HEK293 (cell line): ENCODE measurements at regions not wholly inside any gene's neighbourhood (a gene's known extent, or its start where the extent isn't known, plus 50 kb on each side); places are given as distances from the start of the nearest gene placed in this dataset.
A peak's percentile ranks its signal among the peaks of the same experiment; 100 is the strongest.

Source experiments
- CTCF ChIA-PET: fragments of 350-600 bp; formaldehyde crosslinking; extraction: SDS; loops from one replicate; lab custom pipeline; 2021; ENCODE audit warnings: antibody characterized with exemption; lab: Yijun Ruan, JAX
- POLR2A ChIA-PET: fragments of 300-600 bp; formaldehyde crosslinking; extraction: SDS; loops from one replicate; lab custom pipeline; 2020; ENCODE audit warnings: antibody characterized with exemption, inconsistent platforms; lab: Yijun Ruan, JAX
- H3K27ac ChIP-seq: fragments of 200-500 bp; sonication (Bioruptor generic); 2 replicates; pipeline ENCODE4 v1.5.1; 2014; ENCODE audit warnings: low read depth, low read length, control low read depth, inconsistent platforms; ENCODE audit errors: extremely low read depth
- H3K36me3 ChIP-seq, 2 experiments: fragments of 200-500 bp in 1 of 2; sonication (Bioruptor generic) in 1 of 2; 1 replicate in 1 of 2; 2 replicates in 1 of 2; pipeline ENCODE4 v1.5.1; 2014 to 2017; ENCODE audit warnings: inconsistent platforms in 2 of 2, low read length in 2 of 2; ENCODE audit not compliant: control insufficient read depth in 2 of 2, insufficient read depth in 1 of 2
- H3K4me1 ChIP-seq: fragments of 200-500 bp; sonication (Bioruptor generic); 2 replicates; pipeline ENCODE4 v1.5.1; 2014; ENCODE audit warnings: mild to moderate bottlenecking, low read length, inconsistent platforms; ENCODE audit not compliant: control insufficient read depth, insufficient read depth
- H3K4me3 ChIP-seq: 2 replicates; pipeline ENCODE4 v1.5.1; 2011; ENCODE audit warnings: low read depth, mild to moderate bottlenecking, control low read depth, low read length, moderate library complexity
- H3K9me3 ChIP-seq: fragments of 200-500 bp; sonication (Bioruptor generic); 2 replicates; pipeline ENCODE4 v1.5.1; 2014; ENCODE audit warnings: low read depth, low read length, inconsistent platforms; ENCODE audit not compliant: control insufficient read depth, insufficient read depth
- EGR2 ChIP-seq: fragments of 450-650 bp; formaldehyde crosslinking; IDR thresholded peaks from 2 replicates; pipeline ENCODE4 v1.5.1; 2016; ENCODE audit warnings: low read depth, missing biosample characterization, missing genetic modification characterization
- IKZF3 ChIP-seq: fragments of 450-650 bp; IDR thresholded peaks from 2 replicates; pipeline ENCODE4 v1.5.0; 2018; ENCODE audit warnings: missing biosample characterization, mild to moderate bottlenecking, missing genetic modification characterization, moderate library complexity
- KLF10 ChIP-seq: fragments of 450-650 bp; IDR thresholded peaks from 2 replicates; pipeline ENCODE4 v1.5.1; 2018; ENCODE audit warnings: missing biosample characterization, mild to moderate bottlenecking, missing genetic modification characterization
- KLF8 ChIP-seq: fragments of 450-650 bp; formaldehyde crosslinking; IDR thresholded peaks from 2 replicates; pipeline ENCODE4 v1.5.1; 2016; ENCODE audit warnings: missing biosample characterization, missing genetic modification characterization
- KLF9 ChIP-seq: fragments of 450-650 bp; formaldehyde crosslinking; IDR thresholded peaks from 2 replicates; pipeline ENCODE4 v1.5.1; 2016; ENCODE audit warnings: missing biosample characterization, missing genetic modification characterization, low read depth
- PRDM1 ChIP-seq: fragments of 450-650 bp; formaldehyde crosslinking; IDR thresholded peaks from 2 replicates; pipeline ENCODE4; 2016; ENCODE audit warnings: missing biosample characterization, missing genetic modification characterization
- SETDB1 ChIP-seq: IDR thresholded peaks from one replicate; pipeline ENCODE4 v1.6.1; 2017; ENCODE audit warnings: mild to moderate bottlenecking, low read length, moderate library complexity, mixed read lengths; ENCODE audit not compliant: insufficient read length
- SP3 ChIP-seq: fragments of 450-650 bp; formaldehyde crosslinking; IDR thresholded peaks from 2 replicates; pipeline ENCODE4 v1.5.1; 2016; ENCODE audit warnings: missing biosample characterization, missing genetic modification characterization
- SP7 ChIP-seq: fragments of 450-650 bp; formaldehyde crosslinking; IDR thresholded peaks from 2 replicates; pipeline ENCODE4 v1.5.1; 2016; ENCODE audit warnings: missing biosample characterization, missing genetic modification characterization
- ZBTB7A ChIP-seq: fragments of 450-650 bp; formaldehyde crosslinking; IDR thresholded peaks from 2 replicates; pipeline ENCODE4 v1.5.1; 2016; ENCODE audit warnings: low read depth, missing biosample characterization, missing genetic modification characterization
- ZEB2 ChIP-seq: fragments of 450-650 bp; formaldehyde crosslinking; IDR thresholded peaks from 2 replicates; pipeline ENCODE4 v1.5.1; 2016; ENCODE audit warnings: missing biosample characterization, missing genetic modification characterization
- ZFP3 ChIP-seq: fragments of 450-650 bp; formaldehyde crosslinking; IDR thresholded peaks from 2 replicates; pipeline ENCODE4 v1.5.1; 2016; ENCODE audit warnings: low read depth, missing biosample characterization, missing genetic modification characterization
- ZNF184 ChIP-seq: fragments of 450-650 bp; IDR thresholded peaks from 2 replicates; pipeline ENCODE4 v1.5.1; 2018; ENCODE audit warnings: missing biosample characterization, mild to moderate bottlenecking, missing genetic modification characterization
- ZNF2 ChIP-seq: fragments of 450-650 bp; formaldehyde crosslinking; IDR thresholded peaks from 2 replicates; pipeline ENCODE4 v1.5.1; 2016; ENCODE audit warnings: missing biosample characterization, missing genetic modification characterization
- ZNF214 ChIP-seq: fragments of 450-650 bp; formaldehyde crosslinking; IDR thresholded peaks from 2 replicates; pipeline ENCODE4 v1.5.1; 2017; ENCODE audit warnings: missing biosample characterization, mild to moderate bottlenecking, missing genetic modification characterization, borderline replicate concordance
- ZNF324 ChIP-seq: fragments of 450-650 bp; formaldehyde crosslinking; IDR thresholded peaks from 2 replicates; pipeline ENCODE4 v1.5.1; 2016; ENCODE audit warnings: missing biosample characterization, missing genetic modification characterization
- ZNF335 ChIP-seq: fragments of 450-650 bp; formaldehyde crosslinking; conservative IDR thresholded peaks from 2 replicates; pipeline ENCODE4 v1.5.1; 2016; ENCODE audit warnings: missing biosample characterization, missing genetic modification characterization
- ZNF366 ChIP-seq: fragments of 450-650 bp; formaldehyde crosslinking; conservative IDR thresholded peaks from 2 replicates; pipeline ENCODE4 v1.5.1; 2016; ENCODE audit warnings: missing biosample characterization, missing genetic modification characterization
- ZNF394 ChIP-seq: fragments of 450-650 bp; formaldehyde crosslinking; IDR thresholded peaks from 2 replicates; pipeline ENCODE4 v1.5.1; 2016; ENCODE audit warnings: missing biosample characterization, missing genetic modification characterization, mild to moderate bottlenecking, moderate library complexity, borderline replicate concordance
- ZNF473 ChIP-seq: fragments of 450-650 bp; formaldehyde crosslinking; IDR thresholded peaks from 2 replicates; pipeline ENCODE4 v1.5.1; 2017; ENCODE audit warnings: missing biosample characterization, missing genetic modification characterization
- ZNF510 ChIP-seq: fragments of 450-650 bp; formaldehyde crosslinking; IDR thresholded peaks from 2 replicates; pipeline ENCODE4 v1.5.1; 2018; ENCODE audit warnings: mild to moderate bottlenecking, missing genetic modification characterization, missing biosample characterization; ENCODE audit not compliant: insufficient replicate concordance
- ZNF521 ChIP-seq: fragments of 450-650 bp; formaldehyde crosslinking; IDR thresholded peaks from 2 replicates; pipeline ENCODE4 v1.5.1; 2017; ENCODE audit warnings: missing biosample characterization, mild to moderate bottlenecking, missing genetic modification characterization
- ZNF530 ChIP-seq: fragments of 450-650 bp; formaldehyde crosslinking; IDR thresholded peaks from 2 replicates; pipeline ENCODE4 v1.5.1; 2016; ENCODE audit warnings: low read depth, missing biosample characterization, missing genetic modification characterization
- ZNF549 ChIP-seq: fragments of 450-650 bp; IDR thresholded peaks from 2 replicates; pipeline ENCODE4 v1.5.1; 2018; ENCODE audit warnings: missing biosample characterization, missing genetic modification characterization, mild to moderate bottlenecking, inconsistent platforms, moderate library complexity
- ZNF561 ChIP-seq: fragments of 450-650 bp; IDR thresholded peaks from 2 replicates; pipeline ENCODE4 v1.5.1; 2018; ENCODE audit warnings: missing biosample characterization, missing genetic modification characterization, borderline replicate concordance
- ZNF629 ChIP-seq: fragments of 450-650 bp; formaldehyde crosslinking; IDR thresholded peaks from 2 replicates; pipeline ENCODE4 v1.5.1; 2017; ENCODE audit warnings: missing biosample characterization, missing genetic modification characterization
- ZNF660 ChIP-seq: fragments of 450-650 bp; IDR thresholded peaks from 2 replicates; pipeline ENCODE4 v1.5.1; 2018; ENCODE audit warnings: missing biosample characterization, mild to moderate bottlenecking, missing genetic modification characterization
- ZNF701 ChIP-seq: fragments of 450-650 bp; formaldehyde crosslinking; IDR thresholded peaks from 2 replicates; pipeline ENCODE4 v1.5.1; 2016; ENCODE audit warnings: missing biosample characterization, missing genetic modification characterization
- ZXDB ChIP-seq: fragments of 450-650 bp; formaldehyde crosslinking; IDR thresholded peaks from 2 replicates; pipeline ENCODE4 v1.5.1; 2016; ENCODE audit warnings: missing biosample characterization, missing genetic modification characterization
- TF ChIP-seq, protein P1 (sequence below): fragments of 450-650 bp; formaldehyde crosslinking; IDR thresholded peaks from 2 replicates; pipeline ENCODE4 v1.5.1; 2017; ENCODE audit warnings: missing biosample characterization, missing genetic modification characterization
- TF ChIP-seq, protein P2 (sequence below): fragments of 450-650 bp; formaldehyde crosslinking; optimal IDR thresholded peaks from 2 replicates; pipeline ENCODE3; 2016; ENCODE audit warnings: missing biosample characterization, mild to moderate bottlenecking, missing genetic modification characterization
- TF ChIP-seq, protein P3 (sequence below): fragments of 450-650 bp; formaldehyde crosslinking; IDR thresholded peaks from 2 replicates; pipeline ENCODE4 v1.5.1; 2016; ENCODE audit warnings: missing biosample characterization, missing genetic modification characterization
- TF ChIP-seq, protein P4 (sequence below): fragments of 450-650 bp; IDR thresholded peaks from 2 replicates; pipeline ENCODE4 v1.5.1; 2018; ENCODE audit warnings: missing biosample characterization, mild to moderate bottlenecking, missing genetic modification characterization

DNA sequence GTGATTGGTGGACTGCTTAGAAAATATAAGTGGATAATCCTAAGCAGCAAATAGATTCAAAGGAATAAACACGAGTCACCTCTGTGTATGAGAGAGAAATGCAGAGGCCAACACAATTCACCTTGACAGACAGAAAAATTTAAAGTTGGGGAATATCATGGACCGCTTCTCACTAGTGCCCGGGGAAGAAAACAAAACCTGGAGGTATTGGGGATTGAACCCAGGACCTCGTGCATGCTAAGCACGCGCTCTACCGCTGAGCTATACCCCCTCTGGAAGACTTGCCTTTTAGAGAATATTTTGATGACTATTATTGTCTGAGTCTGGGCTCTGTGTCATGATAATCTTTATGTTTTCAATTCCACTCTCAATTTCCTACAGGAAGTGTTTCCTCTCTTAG lies 111.9 kb downstream of the TRIM27 start:
- Histone ChIP-seq H3K4me3 (no peak overlapping the region), H3K36me3 (no peaks in the 10 kb centered on the region), H3K4me1 (no peaks in the 10 kb centered on the region), H3K9me3 (no peaks in the 10 kb centered on the region), H3K27ac (no peak overlapping the region)
- POLR2A ChIA-PET = interaction anchor here (0.8 to 1.7 kb wide), 4 partner anchors 9 to 112 kb away, joined by 3 to 6 read pairs (median 3); partner anchors contain the start of gene TRIM27
- CTCF ChIA-PET = interaction anchor here (0.6 to 2.2 kb wide), 7 partner anchors 15 to 205 kb away, joined by 3 to 11 read pairs (median 4); no protein-coding TSS in a partner anchor
- TF ChIP-seq KLF10 (tag by site-specific recombination) = 0 out of 2 replicates have a peak, but pooled peaks have one; percentile 31
- 0 out of 2 replicates have a peak, but pooled peaks have one; percentile 40 for TF ChIP-seq IKZF3 (tag by site-specific recombination)
- peak; percentile 21; the same call in 1 of the 2 replicates for TF ChIP-seq PRDM1 (tag by site-specific recombination)
- peak; percentile 36 for TF ChIP-seq SP3 (tag by site-specific recombination)
- TF ChIP-seq SP7 (tag by site-specific recombination) = peak; percentile 58
- peak; percentile 92 for TF ChIP-seq ZNF660 (tag by site-specific recombination)
- TF ChIP-seq ZEB2 = peak; percentile 46; the same call in 1 of the 2 replicates
- peak; percentile 56; the same call in 1 of the 2 replicates for TF ChIP-seq ZNF184 (tag by site-specific recombination)
- no peak for TF ChIP-seq ZNF701 (tag by site-specific recombination)
- no peak for TF ChIP-seq ZNF530 (tag by site-specific recombination)
- TF ChIP-seq ZXDB = peak; percentile 53; the same call in 1 of the 2 replicates
- TF ChIP-seq ZNF473 (tag by site-specific recombination) = no peak
- 0 out of 2 replicates have a peak, but pooled peaks have one; percentile 54 for TF ChIP-seq ZNF324 (tag by site-specific recombination)
- peak; percentile 35; the same call in 1 of the 2 replicates for TF ChIP-seq ZNF549 (tag by site-specific recombination)
- peak; percentile 15; the same call in 1 of the 2 replicates for TF ChIP-seq KLF9 (tag by site-specific recombination)
- peak; percentile 27; the same call in 1 of the 2 replicates for TF ChIP-seq ZNF2 (tag by site-specific recombination)
- TF ChIP-seq ZNF335 = peak; percentile 52
- TF ChIP-seq, protein P1, sequence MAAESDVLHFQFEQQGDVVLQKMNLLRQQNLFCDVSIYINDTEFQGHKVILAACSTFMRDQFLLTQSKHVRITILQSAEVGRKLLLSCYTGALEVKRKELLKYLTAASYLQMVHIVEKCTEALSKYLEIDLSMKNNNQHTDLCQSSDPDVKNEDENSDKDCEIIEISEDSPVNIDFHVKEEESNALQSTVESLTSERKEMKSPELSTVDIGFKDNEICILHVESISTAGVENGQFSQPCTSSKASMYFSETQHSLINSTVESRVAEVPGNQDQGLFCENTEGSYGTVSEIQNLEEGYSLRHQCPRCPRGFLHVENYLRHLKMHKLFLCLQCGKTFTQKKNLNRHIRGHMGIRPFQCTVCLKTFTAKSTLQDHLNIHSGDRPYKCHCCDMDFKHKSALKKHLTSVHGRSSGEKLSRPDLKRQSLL (tag by site-specific recombination) = peak; percentile 52; the same call in 1 of the 2 replicates
- no peak for TF ChIP-seq ZNF521 (tag by site-specific recombination)
- peak; percentile 27; the same call in 1 of the 2 replicates for TF ChIP-seq KLF8 (tag by site-specific recombination)
- TF ChIP-seq ZNF510 (tag by site-specific recombination) = no peak
- no peak for TF ChIP-seq ZNF214 (tag by site-specific recombination)
- peak; percentile 24; the same call in 1 of the 2 replicates for TF ChIP-seq ZNF629 (tag by site-specific recombination)
- TF ChIP-seq ZNF561 = peak; percentile 88
- TF ChIP-seq, protein P2, sequence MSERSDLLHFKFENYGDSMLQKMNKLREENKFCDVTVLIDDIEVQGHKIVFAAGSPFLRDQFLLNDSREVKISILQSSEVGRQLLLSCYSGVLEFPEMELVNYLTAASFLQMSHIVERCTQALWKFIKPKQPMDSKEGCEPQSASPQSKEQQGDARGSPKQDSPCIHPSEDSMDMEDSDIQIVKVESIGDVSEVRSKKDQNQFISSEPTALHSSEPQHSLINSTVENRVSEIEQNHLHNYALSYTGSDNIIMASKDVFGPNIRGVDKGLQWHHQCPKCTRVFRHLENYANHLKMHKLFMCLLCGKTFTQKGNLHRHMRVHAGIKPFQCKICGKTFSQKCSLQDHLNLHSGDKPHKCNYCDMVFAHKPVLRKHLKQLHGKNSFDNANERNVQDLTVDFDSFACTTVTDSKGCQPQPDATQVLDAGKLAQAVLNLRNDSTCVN (tag by site-specific recombination) = peak; percentile 35
- no peak for TF ChIP-seq SETDB1
- peak; percentile 61; the same call in 1 of the 2 replicates for TF ChIP-seq ZNF394 (tag by site-specific recombination)
- no peak for TF ChIP-seq EGR2 (tag by site-specific recombination)
- TF ChIP-seq ZNF366 (tag by site-specific recombination) = 0 out of 2 replicates have a peak, but pooled peaks have one; percentile 28
- TF ChIP-seq ZBTB7A (tag by site-specific recombination) = no peak
- no peak for TF ChIP-seq ZFP3 (tag by site-specific recombination)
- TF ChIP-seq, protein P3, sequence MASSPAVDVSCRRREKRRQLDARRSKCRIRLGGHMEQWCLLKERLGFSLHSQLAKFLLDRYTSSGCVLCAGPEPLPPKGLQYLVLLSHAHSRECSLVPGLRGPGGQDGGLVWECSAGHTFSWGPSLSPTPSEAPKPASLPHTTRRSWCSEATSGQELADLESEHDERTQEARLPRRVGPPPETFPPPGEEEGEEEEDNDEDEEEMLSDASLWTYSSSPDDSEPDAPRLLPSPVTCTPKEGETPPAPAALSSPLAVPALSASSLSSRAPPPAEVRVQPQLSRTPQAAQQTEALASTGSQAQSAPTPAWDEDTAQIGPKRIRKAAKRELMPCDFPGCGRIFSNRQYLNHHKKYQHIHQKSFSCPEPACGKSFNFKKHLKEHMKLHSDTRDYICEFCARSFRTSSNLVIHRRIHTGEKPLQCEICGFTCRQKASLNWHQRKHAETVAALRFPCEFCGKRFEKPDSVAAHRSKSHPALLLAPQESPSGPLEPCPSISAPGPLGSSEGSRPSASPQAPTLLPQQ (tag by site-specific recombination) = 0 out of 2 replicates have a peak, but pooled peaks have one; percentile 47
- TF ChIP-seq, protein P4, sequence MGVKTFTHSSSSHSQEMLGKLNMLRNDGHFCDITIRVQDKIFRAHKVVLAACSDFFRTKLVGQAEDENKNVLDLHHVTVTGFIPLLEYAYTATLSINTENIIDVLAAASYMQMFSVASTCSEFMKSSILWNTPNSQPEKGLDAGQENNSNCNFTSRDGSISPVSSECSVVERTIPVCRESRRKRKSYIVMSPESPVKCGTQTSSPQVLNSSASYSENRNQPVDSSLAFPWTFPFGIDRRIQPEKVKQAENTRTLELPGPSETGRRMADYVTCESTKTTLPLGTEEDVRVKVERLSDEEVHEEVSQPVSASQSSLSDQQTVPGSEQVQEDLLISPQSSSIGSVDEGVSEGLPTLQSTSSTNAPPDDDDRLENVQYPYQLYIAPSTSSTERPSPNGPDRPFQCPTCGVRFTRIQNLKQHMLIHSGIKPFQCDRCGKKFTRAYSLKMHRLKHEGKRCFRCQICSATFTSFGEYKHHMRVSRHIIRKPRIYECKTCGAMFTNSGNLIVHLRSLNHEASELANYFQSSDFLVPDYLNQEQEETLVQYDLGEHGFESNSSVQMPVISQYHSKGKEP (tag by site-specific recombination) = peak; percentile 39; the same call in 1 of the 2 replicates
